Left lung (tissue), 4 donors: ENCODE measurements at regions not wholly inside any gene's neighbourhood (a gene's known extent, or its start where the extent isn't known, plus 50 kb on each side); places are given as distances from the start of the nearest gene placed in this dataset.
"Not testable (repeated sequence)": the region's sequence is repeated elsewhere in the genome, so short reads cannot be mapped to it uniquely, and the experiment has no call there.

Source experiments
- ATAC-seq: fragments of 200-7000 bp; cut with Tn5 transposase; one replicate; pipeline ENCODE4 v1.9.1; 2020; ENCODE audit warnings: moderate library complexity
- DNase-seq, 4 donors: peaks; one replicate each; pipeline ENCODE4 v3.0.0-alpha.2; 2013 to 2020
- H3K27ac ChIP-seq, 2 donors: fragments of 200-600 bp; sonication (generic) in 1 of 2; one replicate each; pipeline versions ENCODE4 v1.5.0 to v1.8.0; 2020 to 2021
- H3K27me3 ChIP-seq, 2 donors: fragments of 200-600 bp; sonication (generic) in 1 of 2; one replicate each; pipeline versions ENCODE4 v1.5.0 to v1.8.0; 2020 to 2021
- H3K36me3 ChIP-seq, 2 donors: fragments of 200-600 bp; sonication (generic) in 1 of 2; one replicate each; pipeline versions ENCODE4 v1.5.0 to v1.8.0; 2020 to 2021
- H3K4me1 ChIP-seq, 2 donors: fragments of 200-600 bp; one replicate each; pipeline ENCODE4 v1.8.0; 2021
- H3K4me3 ChIP-seq, 2 donors: fragments of 200-600 bp; sonication (generic) in 1 of 2; one replicate each; pipeline versions ENCODE4 v1.5.0 to v1.8.0; 2020 to 2021; ENCODE audit warnings: mild to moderate bottlenecking in 1 of 2
- H3K9me3 ChIP-seq, 2 donors: fragments of 200-600 bp; sonication (generic) in 1 of 2; one replicate each; pipeline versions ENCODE4 v1.5.0 to v1.8.0; 2020 to 2021
- CTCF ChIP-seq, 2 donors: fragments of 200-600 bp; sonication (generic) in 1 of 2; IDR thresholded peaks; one replicate each; pipeline versions ENCODE4 v1.5.0 to v1.8.0; 2021; ENCODE audit warnings: antibody characterized with exemption in 2 of 2
- intact Hi-C, 2 donors: fragments of 100-400 bp; cut with DNase I; formaldehyde crosslinking; loops; one replicate each; pipeline versions ENCODE4 v1.11.2 to v1.14.2; 2022
- donor health status: DM: no; HTN: yes; CAD: no.
- donor health status: DM: no; HTN: no; CAD: no.

GRCh38 chr6:175680-176079, 116.6 kb upstream of the DUSP22 start:
- ATAC-seq (no peak), DNase-seq (no peak)
- Histone ChIP-seq H3K4me1 (no peaks in the 10 kb centered on the region), H3K27me3 (no peaks in the 10 kb centered on the region), H3K4me3 (no peak overlapping the region), H3K27ac (no peak overlapping the region), H3K36me3 (no peaks in the 10 kb centered on the region), H3K9me3 (peaks cover 0 to 4% of the 10 kb centered on the region in 2 donors)
- intact Hi-C loops = no loop called here
- TF ChIP-seq CTCF (IDR thresholded peaks at IDR 0.05) = no peak

DNA sequence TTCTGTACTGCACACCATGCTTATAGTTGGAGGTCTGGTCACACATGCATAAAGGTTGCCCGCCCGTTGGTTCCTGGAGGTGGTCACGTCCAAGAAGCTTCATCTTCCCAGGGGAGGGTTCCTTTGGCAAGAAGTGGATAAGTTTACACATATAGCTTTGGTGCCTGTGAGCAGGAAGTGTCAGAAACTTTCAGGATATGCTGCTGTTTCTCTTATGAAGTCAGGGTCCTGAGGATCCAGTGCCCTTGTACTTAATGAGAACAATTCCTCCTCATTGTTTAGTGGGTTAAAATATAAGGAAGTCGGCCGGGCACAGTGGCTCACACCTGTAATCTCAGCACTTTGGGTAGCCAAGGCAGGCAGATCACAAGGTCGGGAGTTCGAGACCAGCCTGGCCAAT, 115.5 kb upstream of the DUSP22 start:
- H3K4me1 ChIP-seq = no peaks in the 10 kb centered on the region
- no peak for ATAC-seq

GRCh38 chr6:178119-178518, 114.2 kb upstream of the DUSP22 start:
- TF ChIP-seq CTCF (IDR thresholded peaks at IDR 0.05) = no peak
- no peak overlapping the region for H3K4me3 ChIP-seq
- peaks cover 0 to 4% of the 10 kb centered on the region in 2 donors for H3K9me3 ChIP-seq
- no peaks in the 10 kb centered on the region for H3K36me3 ChIP-seq
- no peaks in the 10 kb centered on the region for H3K4me1 ChIP-seq
- no peak for ATAC-seq
- intact Hi-C loops = no loop called here
- DNase-seq = no peak
- no peak overlapping the region for H3K27ac ChIP-seq
- H3K27me3 ChIP-seq = no peaks in the 10 kb centered on the region

More for the DNA sequence above, 115.5 kb upstream of the DUSP22 start:
- Histone ChIP-seq H3K27me3 (no peaks in the 10 kb centered on the region), H3K4me3 (no peak overlapping the region), H3K27ac (no peak overlapping the region), H3K9me3 (peaks cover 0 to 4% of the 10 kb centered on the region in 2 donors), H3K36me3 (no peaks in the 10 kb centered on the region)
- DNase-seq = no peak
- intact Hi-C loops = no loop called here
- no peak for TF ChIP-seq CTCF (IDR thresholded peaks at IDR 0.05)

- intact Hi-C loops, H3K4me3 ChIP-seq, DNase-seq: not testable (repeated sequence)
These were observed 113.4 kb upstream of the DUSP22 start for GRCh38 chr6:178929-179328.

DNA sequence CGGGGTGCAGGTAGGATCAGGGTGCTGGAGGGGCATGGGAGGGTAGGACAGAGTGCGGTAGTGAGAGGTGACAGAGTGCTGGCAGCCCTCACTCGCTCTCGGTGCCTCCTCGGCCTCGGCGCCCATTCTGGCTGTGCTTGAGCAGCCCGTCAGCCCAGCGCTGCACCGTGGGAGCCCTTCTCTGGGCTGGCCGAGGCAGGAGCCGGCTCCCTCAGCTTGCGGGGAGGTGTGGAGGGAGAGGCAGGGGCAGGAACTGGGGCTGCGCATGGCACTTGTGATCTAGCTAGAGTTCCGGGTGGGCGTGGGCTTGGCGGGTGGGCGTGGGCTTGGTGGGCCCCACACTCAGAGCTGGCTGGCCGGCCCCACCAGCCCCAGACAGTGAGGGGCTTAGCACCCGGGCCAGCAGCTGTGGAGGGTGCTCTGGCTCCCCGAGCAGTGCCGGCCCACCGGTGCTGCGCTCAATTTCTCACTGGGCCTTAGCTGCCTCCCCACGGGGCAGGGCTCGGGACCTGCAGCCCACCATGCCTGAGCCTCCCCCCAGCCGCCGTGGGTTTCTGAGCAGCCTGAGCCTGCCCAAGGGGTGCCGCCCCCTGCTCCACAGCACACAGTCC, 112.8 kb upstream of the DUSP22 start:
- Histone ChIP-seq H3K4me3 (no peak overlapping the region), H3K36me3 (no peaks in the 10 kb centered on the region), H3K27me3 (no peaks in the 10 kb centered on the region), H3K9me3 (peaks cover 0 to 4% of the 10 kb centered on the region in 2 donors), H3K4me1 (no peaks in the 10 kb centered on the region), H3K27ac (no peak overlapping the region)
- intact Hi-C loops = no loop called here
- no peak for ATAC-seq
- no peak for TF ChIP-seq CTCF (IDR thresholded peaks at IDR 0.05)
- no peak for DNase-seq

More at GRCh38 chr6:178929-179328, 113.4 kb upstream of the DUSP22 start:
- H3K27ac ChIP-seq, H3K27me3 ChIP-seq, H3K36me3 ChIP-seq, H3K4me1 ChIP-seq, H3K9me3 ChIP-seq, ATAC-seq: not testable (repeated sequence)

DNA sequence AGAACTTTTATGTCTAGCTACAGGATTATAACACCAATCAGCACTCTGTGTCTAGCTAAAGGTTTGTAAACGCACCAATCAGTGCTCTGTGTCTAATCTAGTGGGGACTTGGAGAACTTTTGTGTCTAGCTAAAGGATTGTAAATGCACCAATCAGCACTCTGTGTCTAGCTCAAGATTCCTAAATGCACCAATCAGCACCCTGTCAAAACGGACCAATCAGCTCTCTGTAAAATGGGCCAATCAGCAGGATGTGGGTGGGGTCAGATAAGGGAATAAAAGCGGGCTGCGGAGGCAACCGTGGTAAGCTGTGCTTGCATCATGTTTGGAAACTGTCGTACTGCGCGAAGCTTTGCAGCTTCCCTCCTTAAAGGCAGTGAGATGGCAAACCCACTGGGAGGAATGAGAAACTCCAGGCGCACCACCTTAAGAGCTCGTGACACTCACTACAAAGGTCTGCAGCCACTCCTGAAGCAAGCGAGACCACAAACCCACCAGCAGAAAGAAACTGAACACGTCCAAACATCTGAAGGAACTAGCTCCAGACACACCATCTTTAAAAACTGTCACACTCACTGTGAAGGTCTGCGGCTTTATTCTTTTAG, 112.1 kb upstream of the DUSP22 start:
- DNase-seq, H3K4me1 ChIP-seq, H3K4me3 ChIP-seq, H3K36me3 ChIP-seq, H3K9me3 ChIP-seq, intact Hi-C loops, H3K27me3 ChIP-seq, ATAC-seq, H3K27ac ChIP-seq: not testable (repeated sequence)
